GM12864 (cell line): ENCODE measurements at regions not wholly inside any gene's neighbourhood (a gene's known extent, or its start where the extent isn't known, plus 50 kb on each side); places are given as distances from the start of the nearest gene placed in this dataset.

Experiments used
- DNase-seq: peaks from one replicate; pipeline ENCODE4 v3.0.0-alpha.2; 2011; ENCODE audit warnings: low read depth
- H3K4me3 ChIP-seq: 2 replicates; pipeline ENCODE4 v1.5.1; 2011; ENCODE audit warnings: mild to moderate bottlenecking, low read depth, low read length, control low read depth
- TF ChIP-seq, protein P1 (sequence below): IDR thresholded peaks from 2 replicates; pipeline ENCODE4 v1.5.1; 2011; ENCODE audit warnings: low read depth, mild to moderate bottlenecking, moderate library complexity, low read length, control low read depth, inconsistent platforms; ENCODE audit errors: missing control alignments

- no peak for DNase-seq
- TF ChIP-seq, protein P1, sequence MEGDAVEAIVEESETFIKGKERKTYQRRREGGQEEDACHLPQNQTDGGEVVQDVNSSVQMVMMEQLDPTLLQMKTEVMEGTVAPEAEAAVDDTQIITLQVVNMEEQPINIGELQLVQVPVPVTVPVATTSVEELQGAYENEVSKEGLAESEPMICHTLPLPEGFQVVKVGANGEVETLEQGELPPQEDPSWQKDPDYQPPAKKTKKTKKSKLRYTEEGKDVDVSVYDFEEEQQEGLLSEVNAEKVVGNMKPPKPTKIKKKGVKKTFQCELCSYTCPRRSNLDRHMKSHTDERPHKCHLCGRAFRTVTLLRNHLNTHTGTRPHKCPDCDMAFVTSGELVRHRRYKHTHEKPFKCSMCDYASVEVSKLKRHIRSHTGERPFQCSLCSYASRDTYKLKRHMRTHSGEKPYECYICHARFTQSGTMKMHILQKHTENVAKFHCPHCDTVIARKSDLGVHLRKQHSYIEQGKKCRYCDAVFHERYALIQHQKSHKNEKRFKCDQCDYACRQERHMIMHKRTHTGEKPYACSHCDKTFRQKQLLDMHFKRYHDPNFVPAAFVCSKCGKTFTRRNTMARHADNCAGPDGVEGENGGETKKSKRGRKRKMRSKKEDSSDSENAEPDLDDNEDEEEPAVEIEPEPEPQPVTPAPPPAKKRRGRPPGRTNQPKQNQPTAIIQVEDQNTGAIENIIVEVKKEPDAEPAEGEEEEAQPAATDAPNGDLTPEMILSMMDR, result no peak
- no peak overlapping the region for H3K4me3 ChIP-seq
Observed at GRCh38 chr2:12066986-12067385, 320.6 kb downstream of the LPIN1 start.

DNA sequence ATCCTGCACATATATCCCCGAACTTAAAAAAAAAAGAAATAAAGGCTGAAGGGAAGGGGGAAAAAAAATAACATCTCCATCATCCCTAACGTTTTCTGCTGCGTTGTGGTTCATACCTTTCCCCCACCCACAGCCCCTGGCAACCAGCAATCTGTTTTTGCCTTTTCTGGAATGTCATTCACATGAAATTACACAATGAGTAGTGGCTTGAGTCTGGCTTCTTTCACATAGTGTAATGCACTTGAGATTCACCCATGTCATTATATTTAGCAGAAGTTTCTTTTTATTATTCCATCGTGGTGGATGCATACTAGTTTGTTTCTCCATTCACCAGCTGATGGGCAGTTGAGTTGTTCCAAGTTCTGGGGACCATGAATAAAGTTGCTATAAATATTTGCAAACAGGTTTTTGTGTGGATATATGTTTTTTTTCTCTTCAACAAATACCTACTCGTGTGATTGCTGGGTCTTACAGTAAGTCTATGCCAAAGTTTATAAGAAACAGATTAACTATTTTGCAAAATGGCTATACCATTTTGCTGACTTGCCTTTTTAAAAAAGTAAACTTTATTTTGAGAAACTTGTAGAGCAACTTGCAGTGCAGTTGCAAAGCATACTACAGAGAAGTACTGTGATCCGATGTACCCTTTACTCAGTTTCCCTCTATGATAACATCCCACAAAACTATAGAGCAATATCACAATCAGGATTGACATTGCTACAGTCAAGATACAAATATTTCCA, 322.5 kb downstream of the LPIN1 start:
- no peak overlapping the region for H3K4me3 ChIP-seq
- no peak for DNase-seq
- TF ChIP-seq, protein P1, result no peak

DNA sequence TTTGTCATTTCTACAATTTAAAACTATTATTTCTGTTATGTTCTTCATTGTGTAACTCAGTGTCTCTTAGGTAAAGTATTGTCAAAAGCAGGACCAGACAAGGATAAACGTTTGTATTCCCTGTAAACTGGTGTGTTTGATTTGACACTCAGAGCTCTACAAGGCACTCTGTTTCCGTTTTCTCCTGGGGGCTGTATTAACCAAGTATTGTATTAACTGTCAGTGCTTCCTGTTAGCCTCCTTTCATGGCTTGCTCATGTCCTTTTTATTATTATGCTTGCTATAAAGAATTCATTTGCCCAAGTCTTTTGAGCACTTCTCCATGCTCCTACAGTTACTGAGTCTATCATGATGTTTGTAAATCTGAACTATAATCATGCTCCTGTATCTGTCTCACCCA, 323.7 kb downstream of the LPIN1 start:
- no peak overlapping the region for H3K4me3 ChIP-seq
- TF ChIP-seq, protein P1, result no peak
- DNase-seq, result no peak

DNA sequence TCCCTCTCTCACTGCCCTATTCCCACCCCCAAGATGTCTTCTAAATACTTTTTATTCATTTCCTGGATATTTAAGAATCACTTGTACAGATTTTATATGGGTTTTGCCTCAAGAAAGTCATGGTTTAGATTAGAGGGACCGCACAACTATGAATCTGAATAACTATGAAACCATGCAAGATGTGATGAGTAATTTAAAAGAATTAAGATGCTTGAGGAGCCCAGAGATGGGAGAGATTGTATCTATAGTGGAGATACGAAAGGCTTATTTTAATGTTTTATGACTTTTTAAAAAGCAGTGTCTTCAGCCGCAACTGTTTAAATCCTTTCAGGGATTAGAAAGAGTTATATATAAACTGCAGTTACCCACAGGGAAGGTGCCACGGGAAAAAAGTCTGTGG, 324.1 kb downstream of the LPIN1 start:
- TF ChIP-seq, protein P1, result no peak
- DNase-seq, result no peak
- H3K4me3 ChIP-seq, result no peak overlapping the region

DNA sequence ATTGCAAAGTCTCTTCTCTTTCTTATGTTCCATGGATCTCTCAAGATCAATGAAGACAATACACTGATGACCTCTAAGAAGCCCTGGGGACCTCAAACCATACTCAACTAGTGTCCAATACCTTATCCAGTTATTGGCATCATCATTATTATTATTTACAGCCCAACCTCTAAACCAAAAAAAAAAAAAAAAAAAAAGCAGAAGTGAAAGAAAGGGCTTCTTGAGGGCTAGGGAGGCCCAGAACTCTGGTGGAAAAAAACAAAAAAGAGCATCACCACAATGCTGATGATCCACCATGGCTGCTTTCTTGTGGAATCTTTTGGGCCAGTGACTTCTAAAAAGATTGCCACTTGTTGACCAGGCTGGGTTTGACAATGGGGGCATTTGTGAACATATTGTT, 324.9 kb downstream of the LPIN1 start:
- TF ChIP-seq, protein P1, result no peak
- no peak for DNase-seq
- H3K4me3 ChIP-seq, result no peak overlapping the region

DNA sequence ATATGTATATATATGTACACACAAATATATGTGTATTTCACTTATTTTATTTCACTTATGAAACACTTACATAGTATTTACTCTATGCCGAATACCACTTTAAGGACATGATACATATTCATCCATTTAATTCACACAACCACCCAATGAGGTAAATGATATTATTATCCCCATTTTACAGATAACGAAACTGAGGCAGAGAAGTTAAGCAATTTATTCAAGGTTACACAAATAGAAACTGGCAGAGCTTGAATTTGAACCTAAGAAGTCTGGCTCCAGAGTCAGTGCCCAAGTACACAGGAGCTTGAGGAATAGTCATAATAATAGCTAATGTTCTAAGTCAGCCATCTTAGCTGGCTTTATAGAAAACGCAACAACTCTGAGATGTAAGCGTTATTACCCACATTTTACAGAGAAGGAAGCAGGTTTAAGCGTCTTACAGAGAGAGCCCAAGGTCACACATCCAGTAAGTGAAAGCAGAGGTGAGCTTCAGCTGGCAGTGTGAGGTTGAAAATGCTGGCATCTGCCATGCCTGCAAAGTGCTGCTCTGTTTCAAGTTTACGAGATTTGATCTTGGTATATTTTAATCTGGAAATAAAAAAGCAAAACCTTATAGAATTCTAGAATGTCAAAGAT, 326.9 kb downstream of the LPIN1 start:
- TF ChIP-seq, protein P1, result no peak
- H3K4me3 ChIP-seq, result no peak overlapping the region
- DNase-seq, result no peak
